Esophagus squamous epithelium (tissue), 4 donors: ENCODE measurements at regions not wholly inside any gene's neighbourhood (a gene's known extent, or its start where the extent isn't known, plus 50 kb on each side); places are given as distances from the start of the nearest gene placed in this dataset.

ENCODE experiments used
- CTCF ChIP-seq, 6 experiments: fragments of 450-650 bp in 4 of 6; fragments of 200-600 bp in 2 of 6; sonication (generic) in 2 of 6; IDR thresholded peaks; one replicate each; pipeline ENCODE4 v1.5.1; 2016 to 2019; ENCODE audit warnings: antibody characterized with exemption in 6 of 6, mild to moderate bottlenecking in 4 of 6, moderate library complexity in 4 of 6
- POLR2A ChIP-seq, 4 donors: fragments of 450-650 bp; IDR thresholded peaks; one replicate each; pipeline ENCODE4 v1.6.1; 2017; ENCODE audit warnings: antibody characterized with exemption in 4 of 4, mild to moderate bottlenecking in 4 of 4, moderate library complexity in 3 of 4

- no peak for TF ChIP-seq POLR2A (IDR thresholded peaks at IDR 0.05)
- TF ChIP-seq CTCF (IDR thresholded peaks at IDR 0.05): no peak
Observed at GRCh38 chr13:80428349-80429096, 87.6 kb upstream of the SPRY2 start.
